ENCODE measurements at regions not wholly inside any gene's neighbourhood (a gene's known extent, or its start where the extent isn't known, plus 50 kb on each side); places are given as distances from the start of the nearest gene placed in this dataset.
"Not testable (repeated sequence)": the region's sequence is repeated elsewhere in the genome, so short reads cannot be mapped to it uniquely, and the experiment has no call there.

GRCh38 chr5:176041248-176041994 is 73.3 kb upstream of the THOC3 start:
- H3K9ac ChIP-seq; H3K4me1 ChIP-seq; H3K27me3 ChIP-seq; H3K27ac ChIP-seq; H3K4me2 ChIP-seq; H3K4me3 ChIP-seq; H3K9me3 ChIP-seq (replicated peaks in 1 of 11); H4K20me1 ChIP-seq; H3K36me3 ChIP-seq: not testable (repeated sequence)

- not testable (repeated sequence) for H3K9me3 ChIP-seq (replicated peaks in 1 of 11); H3K4me3 ChIP-seq; H3K27ac ChIP-seq; H3K36me3 ChIP-seq; H3K4me2 ChIP-seq; H3K9ac ChIP-seq; H3K27me3 ChIP-seq; H4K20me1 ChIP-seq; H3K4me1 ChIP-seq
Measured at GRCh38 chr5:176042020-176042658, 74.0 kb upstream of the THOC3 start.

GRCh38 chr5:176043252-176043829 is 75.2 kb upstream of the THOC3 start:
- H3K4me3 ChIP-seq; H3K9ac ChIP-seq; H3K27me3 ChIP-seq; H3K4me2 ChIP-seq; H3K9me3 ChIP-seq (replicated peaks in 1 of 11); H3K36me3 ChIP-seq; H4K20me1 ChIP-seq; H3K27ac ChIP-seq; H3K4me1 ChIP-seq: not testable (repeated sequence)

- not testable (repeated sequence) for H3K9ac ChIP-seq; H3K27me3 ChIP-seq; H3K4me3 ChIP-seq; H3K9me3 ChIP-seq (replicated peaks in 1 of 11); H3K36me3 ChIP-seq; H4K20me1 ChIP-seq; H3K27ac ChIP-seq; H3K4me1 ChIP-seq; H3K4me2 ChIP-seq
Measured at GRCh38 chr5:176043986-176044385, 75.9 kb upstream of the THOC3 start.

- not testable (repeated sequence) for H3K4me2 ChIP-seq; H4K20me1 ChIP-seq; H3K9ac ChIP-seq; H3K27ac ChIP-seq; H3K4me3 ChIP-seq; H3K27me3 ChIP-seq; H3K36me3 ChIP-seq; H3K4me1 ChIP-seq; H3K9me3 ChIP-seq (replicated peaks in 1 of 11)
Measured at GRCh38 chr5:176044431-176044830, 76.3 kb upstream of the THOC3 start.

DNA sequence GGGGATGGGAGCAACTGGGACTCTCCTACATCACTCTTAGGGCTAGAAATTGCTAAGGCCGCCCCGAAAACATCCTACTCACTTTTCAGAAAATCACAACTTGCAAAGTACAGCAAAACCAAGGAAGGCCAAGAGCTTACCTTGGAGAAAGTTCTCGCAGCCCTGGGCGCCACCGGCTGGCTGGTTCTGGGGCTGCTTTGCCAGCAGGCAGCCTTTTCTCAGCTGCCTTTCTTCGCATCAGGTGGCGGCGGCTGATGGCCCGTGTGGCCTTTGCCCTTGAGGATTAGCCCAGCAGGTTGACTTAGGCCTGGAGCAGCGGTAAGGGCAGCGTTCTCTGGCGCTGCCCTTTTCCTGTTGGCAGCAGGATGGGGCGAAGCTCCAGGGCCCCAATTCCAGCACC is 77.3 kb upstream of the THOC3 start:
- H3K4me3 ChIP-seq; H3K27me3 ChIP-seq; H4K20me1 ChIP-seq; H3K27ac ChIP-seq; H3K9me3 ChIP-seq (replicated peaks in 1 of 11); H3K36me3 ChIP-seq; H3K4me1 ChIP-seq; H3K4me2 ChIP-seq; H3K9ac ChIP-seq: not testable (repeated sequence)

DNA sequence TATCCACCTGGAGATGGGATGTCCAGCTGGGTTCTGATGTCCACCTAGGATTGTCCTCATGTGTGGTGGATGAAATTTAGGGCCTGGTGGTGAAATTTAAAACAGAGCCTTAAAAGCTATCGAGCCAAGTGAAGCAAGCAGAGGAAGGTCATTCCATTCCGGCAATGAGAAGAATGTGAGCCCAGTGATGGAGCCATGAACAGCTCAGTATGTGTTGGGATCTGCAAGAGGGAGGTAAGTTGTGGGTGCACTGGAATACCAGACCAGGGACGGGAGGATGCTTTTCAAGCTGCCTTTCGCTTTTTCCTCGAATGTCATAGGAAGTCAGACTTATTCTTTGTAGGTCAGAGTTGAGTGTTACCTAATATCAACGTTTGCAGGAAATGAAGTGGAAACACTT is 80.6 kb upstream of the THOC3 start:
- H3K9me3 ChIP-seq (replicated peaks in 1 of 11); H3K4me3 ChIP-seq; H3K9ac ChIP-seq; H4K20me1 ChIP-seq; H3K27ac ChIP-seq; H3K4me1 ChIP-seq; H3K27me3 ChIP-seq; H3K4me2 ChIP-seq; H3K36me3 ChIP-seq: not testable (repeated sequence)

- H3K4me3 ChIP-seq; H3K9ac ChIP-seq; H3K9me3 ChIP-seq (replicated peaks in 1 of 11); H3K27me3 ChIP-seq; H3K4me2 ChIP-seq; H4K20me1 ChIP-seq; H3K36me3 ChIP-seq; H3K27ac ChIP-seq; H3K4me1 ChIP-seq: not testable (repeated sequence)
Measured at GRCh38 chr5:176060472-176061268, 92.6 kb upstream of the THOC3 start.

DNA sequence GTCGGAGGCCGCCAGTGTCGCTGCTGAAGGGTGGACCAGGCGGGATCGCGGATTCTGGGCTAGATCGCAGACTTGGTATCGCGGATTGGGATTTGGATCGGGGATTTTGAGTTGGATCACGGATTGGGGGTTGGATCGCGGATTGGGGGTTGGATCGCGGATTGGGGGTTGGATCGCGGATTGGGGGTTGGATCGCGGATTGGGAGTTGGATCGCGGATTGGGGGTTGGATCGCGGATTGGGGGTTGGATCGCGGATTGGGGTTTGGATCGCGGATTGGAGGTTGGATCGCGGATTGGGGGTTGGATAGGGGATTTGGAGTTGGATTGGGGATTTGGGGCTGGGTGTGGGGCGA is 93.1 kb upstream of the THOC3 start:
- not testable (repeated sequence) for H3K9ac ChIP-seq; H3K27ac ChIP-seq; H3K4me3 ChIP-seq; H3K4me1 ChIP-seq; H4K20me1 ChIP-seq; H3K27me3 ChIP-seq; H3K9me3 ChIP-seq (replicated peaks in 1 of 11); H3K36me3 ChIP-seq; H3K4me2 ChIP-seq

DNA sequence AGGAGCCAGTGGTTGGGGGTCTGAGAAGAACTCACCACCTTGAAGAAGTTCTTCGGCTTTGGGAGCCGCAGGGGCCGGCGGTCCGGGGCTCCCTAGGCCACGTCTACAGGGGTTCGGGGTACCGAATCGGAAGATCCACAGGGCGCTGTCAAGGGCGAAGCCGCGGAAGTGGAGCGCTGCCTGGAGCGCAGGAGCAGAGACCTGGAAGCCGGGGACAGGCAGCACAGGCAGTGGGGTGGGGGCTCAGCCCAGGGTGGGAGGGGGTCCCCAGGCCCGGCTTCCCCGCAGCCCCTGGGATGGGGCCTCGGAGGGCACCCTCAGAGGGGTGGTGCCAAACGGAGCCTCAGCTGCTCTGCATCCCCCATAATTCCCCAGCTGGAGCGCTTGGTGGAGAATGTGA is 93.5 kb upstream of the THOC3 start:
- H3K27me3 ChIP-seq, H3K4me3 ChIP-seq: not testable (repeated sequence)

GRCh38 chr5:176066262-176066945 is 98.3 kb upstream of the THOC3 start:
- not testable (repeated sequence) for H3K27me3 ChIP-seq; H3K9ac ChIP-seq; H4K20me1 ChIP-seq; H3K4me2 ChIP-seq; H3K4me1 ChIP-seq; H3K27ac ChIP-seq; H3K4me3 ChIP-seq; H3K9me3 ChIP-seq (replicated peaks in 1 of 11); H3K36me3 ChIP-seq

More for the DNA sequence above, 93.5 kb upstream of the THOC3 start:
- H3K27ac ChIP-seq; H3K4me2 ChIP-seq; H3K4me1 ChIP-seq; H4K20me1 ChIP-seq; H3K9ac ChIP-seq; H3K9me3 ChIP-seq (replicated peaks in 1 of 11); H3K36me3 ChIP-seq: not testable (repeated sequence)

GRCh38 chr5:176067162-176067561 is 99.0 kb upstream of the THOC3 start:
- not testable (repeated sequence) for H3K36me3 ChIP-seq; H3K4me2 ChIP-seq; H3K4me1 ChIP-seq; H3K4me3 ChIP-seq; H3K27ac ChIP-seq; H3K27me3 ChIP-seq; H4K20me1 ChIP-seq; H3K9me3 ChIP-seq (replicated peaks in 1 of 11); H3K9ac ChIP-seq

- not testable (repeated sequence) for H3K27ac ChIP-seq; H3K36me3 ChIP-seq; H3K4me3 ChIP-seq; H3K9me3 ChIP-seq (replicated peaks in 1 of 11); H4K20me1 ChIP-seq; H3K9ac ChIP-seq; H3K27me3 ChIP-seq; H3K4me1 ChIP-seq; H3K4me2 ChIP-seq
Measured at GRCh38 chr5:176067948-176068347, 99.8 kb upstream of the THOC3 start.

Measured in BLaER1 treated with 17β-estradiol and CSF1 and Interleukin-3, amounts not matched to agents 10 nM and 100 nM (cell line).